GM21825 (cell line): ENCODE measurements at regions not wholly inside any gene's neighbourhood (a gene's known extent, or its start where the extent isn't known, plus 50 kb on each side); places are given as distances from the start of the nearest gene placed in this dataset.

ENCODE experiments used
- ATAC-seq: cut with Tn5 transposase; IDR thresholded peaks from one replicate; pipeline ENCODE4 v1.9.1; 2021; ENCODE audit warnings: mild to moderate bottlenecking, moderate library complexity; ENCODE audit not compliant: unreplicated experiment

DNA sequence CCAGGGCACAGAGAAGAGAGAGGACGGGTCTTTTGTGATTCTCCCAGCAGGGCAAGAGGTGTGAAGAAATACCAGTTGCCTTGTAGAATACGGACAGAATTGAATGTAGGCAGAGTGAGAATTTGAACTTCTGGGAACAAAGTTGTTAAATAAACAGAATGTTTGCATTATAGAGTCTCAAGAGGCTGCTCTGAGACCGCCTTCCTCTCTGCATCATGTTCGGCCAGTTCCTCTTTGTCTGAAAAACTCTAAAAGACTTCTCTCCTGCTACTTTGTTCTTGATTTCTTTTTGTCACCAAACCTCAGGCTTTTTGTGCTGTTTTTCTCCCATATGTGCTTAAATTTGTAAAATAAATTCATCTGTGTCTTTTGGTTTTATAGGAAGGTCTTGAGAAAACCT lies 256.4 kb downstream of the DLEU7 start:
- ATAC-seq = no peak

GRCh38 chr13:50587645-50588373 lies 255.7 kb downstream of the DLEU7 start:
- ATAC-seq = no peak

DNA sequence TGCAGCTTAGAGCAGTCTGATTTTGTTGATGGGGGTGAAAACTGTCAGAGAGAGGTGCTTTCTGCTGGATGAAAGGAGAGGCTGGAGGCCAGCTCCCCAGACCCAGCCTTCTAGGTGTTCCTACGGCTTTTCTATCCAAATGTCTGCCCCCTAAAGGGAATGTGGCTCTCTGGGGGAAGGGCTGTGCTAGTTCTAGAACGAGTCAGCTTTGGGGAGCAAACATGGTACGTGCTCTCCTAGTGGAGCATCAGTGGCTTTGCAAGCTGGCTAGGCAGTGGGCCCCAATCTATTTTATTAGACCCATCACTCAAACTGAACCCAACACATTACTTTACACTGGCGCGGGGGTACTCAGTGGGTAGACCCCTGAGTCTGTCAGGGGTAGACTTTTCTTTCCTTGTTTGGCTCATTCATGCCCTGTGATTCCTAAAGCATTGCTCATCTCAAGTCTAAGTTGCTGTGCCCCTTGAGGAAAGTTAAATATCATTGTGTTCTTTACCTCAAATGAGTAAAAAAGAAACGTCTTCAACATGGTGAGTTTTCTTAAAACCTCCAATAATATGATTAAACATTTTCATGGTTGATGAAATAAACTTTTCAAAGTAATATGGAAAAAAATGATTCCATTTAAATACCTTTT lies 254.9 kb downstream of the DLEU7 start:
- no peak for ATAC-seq

GRCh38 chr13:50589139-50589538 lies 254.4 kb downstream of the DLEU7 start:
- no peak for ATAC-seq

DNA sequence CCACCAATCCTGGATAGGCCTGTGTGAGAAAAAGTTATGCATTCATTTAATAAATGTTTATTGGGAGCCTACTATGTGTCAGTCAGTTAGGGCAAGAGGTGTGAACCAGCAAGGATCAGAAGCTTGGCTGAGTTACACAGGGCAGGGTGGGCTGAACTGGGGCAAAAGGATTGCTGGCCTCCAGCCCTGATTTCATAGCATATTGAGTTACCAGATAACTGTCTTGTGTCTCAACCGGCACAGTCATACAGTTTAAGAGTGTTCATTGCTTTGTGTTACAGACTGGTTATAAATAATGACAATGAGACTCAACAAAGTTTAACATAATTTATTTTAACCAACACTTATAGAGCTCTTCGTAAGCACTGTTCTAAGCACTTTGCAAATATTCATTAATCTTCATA lies 253.8 kb downstream of the DLEU7 start:
- ATAC-seq = no peak

- no peak for ATAC-seq
Measured at GRCh38 chr13:50592412-50593155, 250.9 kb downstream of the DLEU7 start.

GRCh38 chr13:50593207-50593606 lies 250.3 kb downstream of the DLEU7 start:
- no peak for ATAC-seq

DNA sequence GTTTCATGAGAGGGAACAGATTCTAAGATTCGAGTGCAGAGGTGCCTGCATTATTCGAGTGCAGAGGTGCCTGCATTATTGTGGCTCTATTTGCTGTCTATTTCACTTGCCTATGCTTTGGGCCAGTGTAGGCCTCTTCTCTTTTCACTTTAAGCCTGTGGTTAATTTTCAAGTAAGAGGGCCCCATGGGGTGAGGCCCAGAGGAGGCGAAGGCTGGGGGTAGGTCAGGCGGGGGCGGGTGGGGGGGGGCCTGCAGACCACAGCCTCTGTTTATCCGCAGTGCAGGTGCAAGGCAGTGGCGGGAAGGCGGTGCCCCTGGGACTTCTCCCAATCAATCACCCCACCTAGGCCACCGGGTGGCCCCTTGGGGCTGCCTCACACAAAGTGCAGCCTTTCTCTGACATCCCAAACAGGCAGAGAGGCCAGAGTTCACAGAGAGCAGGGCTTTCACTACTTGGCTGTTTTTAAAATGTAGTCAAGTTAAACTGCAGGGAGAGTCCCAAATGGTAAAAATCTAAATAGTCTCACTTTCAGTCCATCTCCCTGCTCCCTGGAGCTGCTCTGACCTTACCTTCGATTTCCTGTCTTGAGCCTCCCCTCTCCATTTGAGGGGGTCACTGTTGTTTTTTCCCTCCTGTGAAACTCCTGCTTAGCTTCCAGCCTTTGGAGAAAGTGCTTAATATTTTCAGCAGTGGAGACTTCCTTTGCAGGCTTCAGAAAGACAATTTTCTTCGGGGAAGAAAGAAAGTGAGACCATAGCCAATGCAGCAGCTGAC lies 249.0 kb downstream of the DLEU7 start:
- peak; percentile 89 for ATAC-seq

DNA sequence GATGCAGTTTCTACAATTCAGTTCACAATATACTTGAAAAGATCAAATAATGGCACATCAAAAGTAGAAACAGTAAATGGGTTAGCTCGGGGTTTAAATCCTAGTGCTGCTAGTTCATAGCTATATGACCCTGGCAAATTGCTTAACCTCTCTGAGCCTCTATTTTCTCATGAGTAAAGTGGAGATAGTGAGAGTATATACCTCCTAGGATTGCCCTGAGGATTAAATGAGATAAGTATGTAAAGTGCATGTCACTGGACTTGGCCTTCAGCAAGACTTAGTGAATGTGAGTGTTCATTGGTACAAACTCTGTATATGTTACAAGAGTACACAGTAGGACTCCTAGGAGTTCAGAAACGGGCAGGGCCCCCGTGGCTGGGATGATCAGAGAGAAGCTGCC lies 248.3 kb downstream of the DLEU7 start:
- ATAC-seq = no peak

DNA sequence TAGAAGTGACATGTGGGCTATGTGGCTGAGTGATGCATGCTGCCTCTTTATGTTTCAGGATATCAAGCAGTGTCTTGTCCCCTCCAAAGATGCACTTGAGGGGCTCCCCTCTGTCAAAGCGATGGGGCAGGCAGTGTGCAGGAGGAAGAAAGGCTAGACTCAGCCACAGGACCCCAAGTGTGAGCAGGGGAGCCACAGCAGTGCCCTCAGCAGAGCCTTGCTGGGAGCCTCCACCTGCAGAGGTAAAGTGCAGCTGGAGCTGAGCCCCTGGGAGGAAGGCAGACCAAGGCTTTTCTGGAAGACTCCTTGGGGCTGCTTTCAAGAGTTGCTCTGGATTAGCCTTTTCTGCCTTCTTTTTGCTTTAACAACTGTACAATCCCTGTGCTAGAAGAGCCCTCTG lies 247.3 kb downstream of the DLEU7 start:
- ATAC-seq = no peak

- no peak for ATAC-seq
Measured at GRCh38 chr13:50596776-50597203, 246.7 kb downstream of the DLEU7 start.

DNA sequence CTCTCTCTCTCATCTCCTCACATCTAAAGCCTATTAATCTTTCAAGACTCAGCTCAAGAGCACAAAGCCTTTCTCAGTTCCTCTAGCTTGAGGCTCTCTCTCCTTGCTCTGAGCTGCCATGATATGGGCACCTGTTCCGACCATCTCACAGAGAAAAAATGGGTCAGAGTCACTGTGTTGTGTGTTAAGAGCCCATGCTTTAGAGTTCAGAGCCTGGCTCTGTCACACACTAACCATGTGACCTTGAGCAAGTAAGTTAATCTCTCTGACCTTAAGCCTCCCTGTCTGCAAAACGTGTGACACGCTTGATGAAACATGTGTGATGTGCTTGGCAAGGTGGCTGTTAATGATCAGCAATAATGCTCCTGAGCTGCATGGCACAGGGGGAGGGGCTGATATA lies 245.2 kb downstream of the DLEU7 start:
- peak; percentile 31 for ATAC-seq

DNA sequence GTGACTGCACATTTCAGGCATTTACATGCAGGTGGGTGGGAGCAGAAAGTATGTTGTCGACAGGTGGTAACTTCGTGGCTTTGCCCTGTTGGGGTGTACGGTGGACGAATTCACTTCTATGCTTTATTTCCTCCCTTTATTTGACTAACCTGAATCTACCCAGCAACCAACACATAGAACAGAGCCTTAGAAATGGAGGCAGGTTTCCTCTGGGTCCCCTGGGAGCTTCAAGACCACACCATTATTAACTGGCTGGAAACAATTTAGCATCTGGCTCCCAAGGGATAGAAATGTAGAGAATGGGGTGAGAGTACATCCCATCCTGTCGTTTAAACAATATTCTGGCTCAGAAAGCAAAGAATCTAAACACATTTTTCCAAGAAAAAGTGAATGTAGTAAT lies 244.4 kb downstream of the DLEU7 start:
- no peak for ATAC-seq

GRCh38 chr13:50599927-50600326 lies 243.6 kb downstream of the DLEU7 start:
- ATAC-seq = no peak

- no peak for ATAC-seq
Measured at GRCh38 chr13:50608370-50608769, 235.1 kb downstream of the DLEU7 start.

- no peak for ATAC-seq
Measured at GRCh38 chr13:50609011-50609410, 234.5 kb downstream of the DLEU7 start.

DNA sequence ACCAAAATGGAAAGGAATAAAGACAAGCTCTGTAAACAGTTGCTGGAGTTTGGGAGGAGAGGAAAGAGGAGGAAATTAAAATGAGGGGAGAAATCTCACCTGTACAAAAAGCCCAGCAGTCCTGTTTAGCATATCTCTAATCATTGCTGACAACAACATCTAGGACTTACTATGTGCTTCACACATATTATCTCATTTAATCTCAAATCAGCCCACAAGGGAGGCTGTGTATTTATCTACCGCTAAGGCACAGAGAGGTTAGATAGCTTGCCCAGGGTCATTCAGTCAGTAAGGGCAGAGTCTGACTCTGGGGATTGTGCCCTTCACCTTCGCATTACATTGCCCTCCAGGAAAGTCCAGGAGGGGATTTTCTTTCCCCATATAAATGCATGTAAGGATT lies 233.3 kb downstream of the DLEU7 start:
- no peak for ATAC-seq

GRCh38 chr13:50611117-50611781 lies 232.2 kb downstream of the DLEU7 start:
- ATAC-seq = no peak

DNA sequence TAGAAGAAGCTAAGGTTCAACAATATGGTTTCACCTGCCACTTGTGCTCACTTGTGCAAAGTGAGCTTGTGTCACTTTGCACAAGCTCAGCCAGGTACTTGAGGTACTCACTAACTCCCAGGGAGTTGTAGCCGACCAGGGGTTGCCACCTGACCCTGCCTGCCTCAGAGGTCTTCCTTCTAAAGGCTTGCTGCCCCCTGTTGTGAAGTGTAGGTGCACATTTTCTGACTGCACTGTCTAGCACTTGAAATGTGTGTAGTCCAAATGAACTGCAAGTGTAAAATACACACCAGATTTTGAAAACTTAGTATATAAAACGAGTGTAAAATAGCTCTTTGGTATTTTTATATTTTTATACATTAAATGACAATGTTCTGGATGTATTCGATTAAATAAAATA lies 230.8 kb downstream of the DLEU7 start:
- no peak for ATAC-seq

GRCh38 chr13:50613356-50613831 lies 230.1 kb downstream of the DLEU7 start:
- ATAC-seq = no peak

DNA sequence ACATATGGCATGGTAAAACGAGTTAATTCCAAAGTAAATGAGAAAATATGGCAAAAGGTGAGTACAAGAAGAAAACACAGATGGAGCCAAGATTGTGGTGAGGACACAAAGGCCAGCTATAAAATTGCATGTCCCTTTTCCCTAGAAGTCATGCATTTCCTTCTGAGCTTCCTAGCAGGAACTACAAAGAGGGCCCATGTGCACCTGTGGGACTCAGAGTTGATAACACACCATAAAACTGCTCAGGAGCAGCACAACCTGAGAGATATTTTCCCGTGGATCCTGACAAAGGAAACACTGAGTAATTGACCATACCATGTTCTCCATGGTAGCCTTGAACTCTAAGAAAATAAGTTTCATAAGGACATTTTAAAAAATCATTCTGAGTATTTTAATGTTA lies 228.3 kb downstream of the DLEU7 start:
- no peak for ATAC-seq
